AML-193 (cell line): ENCODE measurements at regions not wholly inside any gene's neighbourhood (a gene's known extent, or its start where the extent isn't known, plus 50 kb on each side); places are given as distances from the start of the nearest gene placed in this dataset.

Source experiments
- DNase-seq, 2 experiments: peaks; one replicate each; lab custom pipeline; 2025; lab: John Stamatoyannopoulos, UW

- no peak for DNase-seq
Observed at GRCh38 chr6:137734005-137734874, 132.8 kb upstream of the TNFAIP3 start.

GRCh38 chr6:137734875-137735182, 132.2 kb upstream of the TNFAIP3 start:
- peak; percentile 85 to 89 for DNase-seq

GRCh38 chr6:137736048-137736818, 130.8 kb upstream of the TNFAIP3 start:
- DNase-seq, result no peak

GRCh38 chr6:137736911-137737310, 130.1 kb upstream of the TNFAIP3 start:
- no peak for DNase-seq

- DNase-seq, result no peak
Observed at GRCh38 chr6:137737836-137738596, 129.0 kb upstream of the TNFAIP3 start.

DNA sequence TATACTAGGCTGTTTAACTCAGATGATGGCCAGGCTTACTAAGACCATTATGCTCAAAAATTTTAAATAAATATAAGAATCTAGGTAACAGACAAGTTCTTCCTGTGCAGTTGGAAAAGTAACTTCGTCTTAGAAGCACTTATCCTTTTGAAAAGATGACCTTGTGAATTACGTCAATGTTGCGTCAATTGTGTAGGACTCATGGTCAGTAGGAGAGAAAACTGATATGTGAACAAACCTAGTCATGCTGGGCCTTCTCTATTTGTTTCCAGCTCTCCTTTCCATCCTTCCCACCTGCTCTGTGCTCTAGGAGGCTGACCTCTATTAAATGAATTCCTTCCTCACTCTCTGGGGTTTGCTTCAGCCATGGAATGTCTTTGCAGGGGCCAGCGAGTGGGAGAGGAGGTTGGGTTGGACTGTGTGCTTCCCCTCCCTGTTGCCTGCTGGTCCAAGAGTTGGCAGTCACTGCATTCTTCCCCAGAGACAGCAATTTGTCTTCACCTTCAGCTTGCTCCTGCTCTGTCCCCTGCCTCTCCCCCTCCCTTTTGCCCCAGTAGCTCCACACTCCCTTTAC, 128.0 kb upstream of the TNFAIP3 start:
- DNase-seq, result no peak

DNA sequence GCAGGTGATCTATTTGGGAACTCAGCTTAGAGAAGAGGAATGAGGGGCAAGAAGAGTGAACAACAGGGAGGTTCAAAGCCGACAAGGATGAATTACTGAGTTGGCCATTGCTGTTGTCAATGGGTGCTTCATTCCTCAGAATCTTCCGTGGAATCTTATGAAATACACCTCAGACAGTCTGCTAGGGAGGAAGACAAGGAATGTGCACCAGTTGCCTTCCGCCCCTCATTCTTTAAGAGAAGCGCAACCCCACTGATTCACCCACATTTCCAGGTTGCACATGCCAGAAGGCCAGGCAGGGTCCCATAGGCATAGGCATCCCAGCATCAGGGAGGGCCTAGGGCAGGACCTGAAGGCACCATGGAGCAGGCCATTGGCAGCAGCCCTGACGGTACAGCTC, 127.5 kb upstream of the TNFAIP3 start:
- no peak for DNase-seq

GRCh38 chr6:137740091-137740755, 126.8 kb upstream of the TNFAIP3 start:
- no peak for DNase-seq

DNA sequence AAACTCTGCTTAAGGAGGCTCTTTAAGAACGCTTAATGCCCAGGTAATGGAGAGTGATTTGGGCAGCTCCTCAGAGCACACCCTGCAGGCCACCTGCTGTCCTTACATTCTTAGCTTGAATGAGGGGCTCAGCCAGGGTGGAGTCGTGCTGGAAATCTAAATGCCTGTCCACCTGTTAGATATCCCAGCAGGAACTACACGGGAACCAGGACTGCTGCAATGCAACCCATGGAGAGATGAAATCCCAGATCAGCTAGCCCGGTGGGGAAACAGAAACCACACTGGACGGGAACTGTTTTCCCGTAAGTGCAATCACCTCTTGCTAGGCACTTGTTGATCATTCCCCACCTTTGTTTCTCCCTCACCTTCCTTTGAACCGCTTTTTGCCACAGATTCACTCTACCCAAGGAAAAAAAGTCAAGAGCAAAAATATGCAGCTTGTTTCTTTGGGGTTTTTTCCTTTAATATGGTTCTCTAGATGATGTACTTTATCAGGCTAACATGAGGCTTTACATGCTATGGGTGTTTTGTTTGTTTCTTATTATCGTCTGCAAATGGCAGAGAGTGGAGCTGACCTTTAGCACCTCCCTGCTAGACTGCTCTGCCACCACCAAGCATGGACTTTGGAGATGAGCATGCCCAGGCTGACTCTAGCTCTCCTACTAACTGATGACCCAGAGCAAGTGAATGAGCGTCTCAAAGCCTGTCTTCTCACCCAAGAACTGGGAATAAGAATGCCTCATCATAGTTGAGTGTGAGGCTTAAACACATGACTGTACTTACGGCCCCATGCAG, 125.9 kb upstream of the TNFAIP3 start:
- DNase-seq, result no peak

DNA sequence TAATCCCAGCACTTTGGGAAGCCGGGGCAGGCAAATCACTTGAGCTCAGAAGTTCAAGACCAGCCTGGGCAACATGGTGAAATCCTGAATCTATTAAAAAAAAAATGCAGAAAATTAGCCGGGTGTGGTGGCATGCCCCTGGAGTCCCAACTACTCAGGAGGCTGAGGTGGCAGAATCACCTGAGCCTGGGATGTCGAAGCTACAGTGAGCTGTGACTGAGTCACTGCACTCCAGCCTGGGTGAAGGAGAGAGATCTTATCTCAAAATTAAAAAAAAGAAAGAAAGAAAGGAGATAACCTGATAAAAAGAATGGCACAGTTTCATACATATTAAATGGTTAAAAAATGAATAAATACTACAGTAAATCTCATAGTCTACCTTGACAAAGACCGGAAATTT, 123.6 kb upstream of the TNFAIP3 start:
- DNase-seq, result no peak

GRCh38 chr6:137744877-137745276, 122.2 kb upstream of the TNFAIP3 start:
- no peak for DNase-seq

DNA sequence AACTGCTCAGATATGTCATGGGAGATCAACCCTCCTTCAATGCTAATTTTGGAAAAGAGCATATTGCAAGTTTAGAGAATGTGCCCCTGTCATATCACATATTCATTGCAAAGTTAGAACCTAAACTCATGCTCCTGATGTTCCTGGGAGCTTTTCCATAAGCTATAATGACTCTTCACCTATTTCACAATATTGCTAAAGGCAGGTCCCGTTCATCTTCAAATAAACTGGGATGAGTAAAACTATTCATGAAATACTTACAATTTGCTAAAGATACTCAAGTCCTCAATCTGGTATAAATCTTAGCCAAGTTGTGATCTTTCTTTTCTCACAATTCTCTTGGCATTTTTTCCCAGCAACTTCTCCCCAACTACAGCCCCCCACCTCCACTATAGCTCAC, 121.7 kb upstream of the TNFAIP3 start:
- no peak for DNase-seq

- no peak for DNase-seq
Observed at GRCh38 chr6:137746264-137746663, 120.8 kb upstream of the TNFAIP3 start.

DNA sequence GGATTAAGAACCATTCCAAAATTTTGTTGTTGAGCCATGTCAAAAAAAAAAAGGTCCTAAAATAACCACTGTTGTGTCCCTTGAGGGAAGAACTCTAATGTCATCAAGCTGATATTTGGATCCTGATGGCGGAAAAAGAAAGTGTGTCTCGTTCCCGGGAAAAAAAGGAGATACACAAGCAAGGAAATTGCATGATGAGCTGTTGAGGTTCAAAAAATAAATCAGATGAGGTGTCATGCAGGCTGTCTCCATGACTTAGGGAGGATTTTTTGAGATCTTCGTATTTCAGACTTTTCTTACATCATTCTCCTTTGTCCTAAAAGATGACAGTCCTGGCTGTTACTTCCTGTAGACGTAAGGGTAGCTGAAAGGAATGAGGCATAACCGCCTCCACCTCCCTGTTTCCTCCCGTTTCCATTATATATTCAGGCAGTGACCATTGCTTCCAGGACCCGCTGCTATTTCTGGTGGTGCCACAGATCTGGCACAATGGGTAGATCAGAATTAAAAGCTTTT, 117.3 kb upstream of the TNFAIP3 start:
- DNase-seq, result no peak

DNA sequence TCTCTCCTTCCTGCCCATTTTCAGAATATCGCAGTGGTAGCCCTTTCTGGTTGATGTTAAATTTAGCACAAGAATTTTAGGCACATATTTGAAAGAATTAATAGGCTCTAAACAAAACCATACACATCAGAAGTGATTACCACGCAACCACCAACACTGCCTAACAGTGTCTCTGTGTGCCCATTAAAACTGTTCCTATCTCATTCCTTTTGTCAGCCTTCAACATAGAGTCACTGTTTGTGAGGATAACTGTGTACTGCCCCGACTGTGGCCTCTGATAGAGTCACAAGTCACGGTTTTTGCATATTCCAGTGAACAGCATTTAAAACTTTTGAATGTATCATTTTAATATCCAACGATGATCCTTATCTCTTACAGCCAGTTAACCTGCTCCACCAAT, 116.8 kb upstream of the TNFAIP3 start:
- no peak for DNase-seq

DNA sequence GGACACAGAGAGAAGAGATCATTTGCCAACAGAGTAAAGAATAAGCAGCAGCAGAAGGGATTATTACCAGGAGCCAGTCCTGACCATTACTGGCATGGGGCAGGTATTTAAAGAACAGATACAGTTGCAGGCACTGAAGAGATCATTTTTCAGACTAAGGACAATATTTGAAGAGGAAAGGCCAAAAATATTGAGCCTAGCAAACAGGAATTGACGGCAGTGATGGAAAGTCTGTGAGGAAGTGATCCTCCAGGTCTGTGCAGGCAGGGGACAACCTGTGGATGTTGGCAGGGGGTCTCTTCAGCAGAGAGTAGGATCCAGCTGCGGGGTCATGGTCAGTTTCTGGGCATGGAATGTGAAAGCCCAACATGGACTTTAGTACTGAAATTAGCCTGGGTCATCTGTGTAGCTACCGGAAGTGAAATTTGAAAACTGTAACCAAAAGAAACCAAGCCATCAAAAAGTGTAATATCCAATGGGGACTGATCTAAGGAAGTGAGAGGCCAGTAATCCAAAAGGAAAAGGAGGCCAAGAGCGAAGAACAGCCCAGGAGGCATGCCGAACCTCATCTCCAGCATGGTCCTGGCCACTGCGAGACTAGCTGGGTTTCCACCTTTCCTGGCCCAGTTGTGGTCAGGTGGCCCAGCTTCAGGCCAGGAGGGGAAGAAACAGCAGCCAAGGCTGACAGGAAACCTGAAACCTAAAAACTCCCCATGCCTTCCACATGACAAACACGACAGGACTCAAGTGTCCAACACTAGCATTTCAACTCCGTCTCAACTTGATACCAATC, 115.1 kb upstream of the TNFAIP3 start:
- no peak for DNase-seq

- peak; percentile 69 to 82 for DNase-seq
Observed at GRCh38 chr6:137754366-137754765, 112.7 kb upstream of the TNFAIP3 start.

GRCh38 chr6:137754866-137755265, 112.2 kb upstream of the TNFAIP3 start:
- DNase-seq, result no peak

GRCh38 chr6:137755284-137755683, 111.8 kb upstream of the TNFAIP3 start:
- DNase-seq, result no peak

- DNase-seq, result no peak
Observed at GRCh38 chr6:137756788-137757187, 110.3 kb upstream of the TNFAIP3 start.
